Neural progenitor cell (in vitro differentiated cells): ENCODE measurements at regions not wholly inside any gene's neighbourhood (a gene's known extent, or its start where the extent isn't known, plus 50 kb on each side); places are given as distances from the start of the nearest gene placed in this dataset.

Experiments used
- CTCF ChIP-seq: fragments of 200-600 bp; sonication (generic); IDR thresholded peaks from 2 replicates; pipeline ENCODE4 v1.5.1; 2017; ENCODE audit warnings: antibody characterized with exemption, mild to moderate bottlenecking
- EZH2phosphoT487 ChIP-seq: fragments of 200-600 bp; sonication (generic); IDR thresholded peaks from 2 replicates; pipeline ENCODE4 v1.6.1; 2017; ENCODE audit warnings: antibody characterized with exemption

DNA sequence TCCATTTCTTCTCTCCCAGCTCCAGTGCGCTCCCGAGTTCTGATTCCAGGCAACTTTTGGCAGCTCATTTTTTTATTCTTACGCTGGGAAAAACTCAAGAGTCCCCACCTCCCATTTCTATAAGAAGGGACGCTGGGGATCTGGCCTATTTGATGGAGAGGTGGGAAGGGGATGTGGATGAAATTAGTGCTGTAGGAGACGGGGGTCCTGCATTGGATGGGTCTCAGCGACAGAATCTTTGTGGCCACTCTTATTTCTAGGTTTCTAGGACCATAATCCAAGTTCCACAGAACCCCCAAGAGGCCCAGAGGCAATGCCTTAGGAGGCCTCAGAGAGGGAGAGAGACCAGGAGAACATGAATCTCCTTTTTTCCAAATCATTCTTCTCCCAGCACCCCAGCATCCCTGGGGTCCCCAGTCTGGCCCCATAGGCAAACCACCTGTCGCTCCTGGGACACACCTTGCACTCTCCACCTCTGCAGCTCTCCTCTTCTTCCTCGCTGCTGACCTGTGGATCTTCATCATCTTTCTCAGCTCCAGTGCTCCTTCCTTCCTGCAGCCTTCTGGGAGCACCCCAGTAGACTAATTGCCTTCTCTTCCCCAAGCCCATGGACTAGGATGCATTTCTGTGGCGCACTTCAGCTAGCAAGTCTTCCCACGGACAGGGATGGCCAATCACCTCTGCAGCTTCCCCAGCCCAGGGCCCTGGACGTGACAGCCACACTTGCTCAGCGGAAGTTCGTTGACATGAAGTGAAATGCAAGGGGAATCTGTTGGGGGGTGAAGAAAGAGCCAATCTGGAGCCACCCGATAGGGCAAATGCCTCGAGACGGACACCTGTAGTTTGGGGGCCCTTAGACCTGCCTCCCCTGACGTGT is 100.1 kb upstream of the ALDH1A3 start:
- no peak for TF ChIP-seq CTCF
- TF ChIP-seq EZH2phosphoT487: no peak
